OCI-LY1 (cell line): ENCODE measurements at regions not wholly inside any gene's neighbourhood (a gene's known extent, or its start where the extent isn't known, plus 50 kb on each side); places are given as distances from the start of the nearest gene placed in this dataset.

ENCODE experiments used
- H2AFZ ChIP-seq: fragments of 200-600 bp; sonication (generic), shearing (Covaris generic); 2 replicates; pipeline ENCODE4 v1.6.0; 2014; ENCODE audit warnings: antibody characterized with exemption, mild to moderate bottlenecking, low read length
- H3F3A ChIP-seq: fragments of 200-600 bp; sonication (generic), shearing (Covaris generic); 2 replicates; pipeline ENCODE4 v1.6.0; 2014; ENCODE audit warnings: mild to moderate bottlenecking, antibody characterized with exemption, low read length, moderate library complexity; ENCODE audit not compliant: insufficient read depth
- H3K27ac ChIP-seq: fragments of 200-600 bp; sonication (generic); 2 replicates; pipeline ENCODE4 v1.5.1; 2014; ENCODE audit warnings: low read length, mixed run types, mild to moderate bottlenecking, low read depth; ENCODE audit not compliant: poor library complexity, severe bottlenecking
- H3K27me3 ChIP-seq: fragments of 200-600 bp; sonication (generic); 2 replicates; pipeline ENCODE4 v1.6.0; 2014; ENCODE audit warnings: antibody characterized with exemption, mild to moderate bottlenecking, low read length, moderate library complexity; ENCODE audit not compliant: insufficient read depth
- H3K36me3 ChIP-seq: fragments of 200-600 bp; sonication (generic); 2 replicates; pipeline ENCODE4 v1.6.1; 2014; ENCODE audit warnings: mild to moderate bottlenecking, antibody characterized with exemption, low read length, moderate library complexity, mixed read lengths; ENCODE audit not compliant: insufficient read depth
- H3K4me1 ChIP-seq: fragments of 200-600 bp; sonication (generic); 2 replicates; pipeline ENCODE4 v1.5.1; 2014; ENCODE audit warnings: mild to moderate bottlenecking, low read length, moderate library complexity; ENCODE audit not compliant: insufficient read depth, severe bottlenecking
- H3K4me2 ChIP-seq: fragments of 200-600 bp; sonication (generic), shearing (Covaris generic); 2 replicates; pipeline ENCODE4 v1.6.1; 2014; ENCODE audit warnings: low read length
- H3K4me3 ChIP-seq: fragments of 200-600 bp; sonication (generic); 2 replicates; pipeline ENCODE4 v1.5.1; 2014; ENCODE audit warnings: low read length, low read depth, mild to moderate bottlenecking, mixed read lengths; ENCODE audit not compliant: poor library complexity, severe bottlenecking
- H3K79me2 ChIP-seq: fragments of 200-600 bp; shearing (Covaris generic); 2 replicates; pipeline ENCODE4 v1.6.1; 2016; ENCODE audit warnings: mixed run types, low read length, mixed read lengths; ENCODE audit not compliant: insufficient read depth
- H3K9ac ChIP-seq: fragments of 200-600 bp; sonication (generic), shearing (Covaris generic); 2 replicates; pipeline ENCODE4 v1.6.1; 2014; ENCODE audit warnings: mild to moderate bottlenecking, low read length, mixed read lengths
- H3K9me2 ChIP-seq: fragments of 200-600 bp; sonication (generic), shearing (Covaris generic); 2 replicates; pipeline ENCODE4 v1.6.1; 2014; ENCODE audit warnings: low read depth, mild to moderate bottlenecking, low read length, mixed read lengths
- H3K9me3 ChIP-seq: fragments of 200-600 bp; shearing (Covaris generic); 2 replicates; pipeline ENCODE4 v1.6.1; 2014; ENCODE audit warnings: low read length, mixed read lengths
- H4K20me1 ChIP-seq: fragments of 200-600 bp; sonication (generic), shearing (Covaris generic); 2 replicates; pipeline ENCODE4 v1.6.0; 2016; ENCODE audit warnings: mild to moderate bottlenecking, low read length; ENCODE audit not compliant: insufficient read depth
- EZH2 ChIP-seq: fragments of 200-600 bp; sonication (generic), shearing (Covaris generic); IDR thresholded peaks from 2 replicates; pipeline ENCODE4 v1.8.0; 2017; ENCODE audit warnings: borderline replicate concordance, mixed run types, mild to moderate bottlenecking, antibody characterized with exemption, low read length, moderate library complexity, mixed read lengths
- TF ChIP-seq, protein P1 (sequence below): fragments of 200-600 bp; sonication (generic), shearing (Covaris generic); IDR thresholded peaks from 2 replicates; pipeline ENCODE4 v1.5.1; 2017; ENCODE audit warnings: mild to moderate bottlenecking, antibody characterized with exemption, low read length, moderate library complexity, mixed read lengths

DNA sequence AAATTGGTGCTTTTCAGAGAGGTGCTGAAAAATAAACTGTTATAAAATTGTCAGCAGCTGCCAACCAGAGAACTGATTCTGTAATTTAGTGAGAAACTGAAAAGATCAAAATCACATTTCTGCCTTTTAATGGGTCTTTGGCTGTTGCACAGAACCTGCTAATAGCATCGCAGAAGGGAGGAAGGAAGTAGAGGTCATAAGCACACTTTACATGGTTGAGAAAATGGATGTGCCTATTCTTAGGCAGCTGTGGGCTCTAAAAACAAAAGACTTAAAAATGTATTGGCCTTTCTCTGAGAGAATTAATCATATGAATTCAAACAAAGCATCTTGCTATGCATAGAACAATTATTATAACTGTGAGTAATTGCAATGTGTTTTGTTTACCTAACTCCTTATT is 1186.9 kb downstream of the DSC3 start:
- Histone ChIP-seq H3K27ac (no peak overlapping the region), H3K36me3 (no peaks in the 10 kb centered on the region), H2AFZ (no peak overlapping the region), H3K9me2 (no peaks in the 10 kb centered on the region), H4K20me1 (no peaks in the 10 kb centered on the region), H3K79me2 (no peaks in the 10 kb centered on the region), H3K27me3 (no peaks in the 10 kb centered on the region), H3K4me3 (no peak overlapping the region), H3F3A (no peaks in the 10 kb centered on the region), H3K4me1 (no peaks in the 10 kb centered on the region), H3K9ac (no peak overlapping the region), H3K9me3 (no peaks in the 10 kb centered on the region), H3K4me2 (no peak overlapping the region)
- TF ChIP-seq EZH2 = no peak
- TF ChIP-seq, protein P1, sequence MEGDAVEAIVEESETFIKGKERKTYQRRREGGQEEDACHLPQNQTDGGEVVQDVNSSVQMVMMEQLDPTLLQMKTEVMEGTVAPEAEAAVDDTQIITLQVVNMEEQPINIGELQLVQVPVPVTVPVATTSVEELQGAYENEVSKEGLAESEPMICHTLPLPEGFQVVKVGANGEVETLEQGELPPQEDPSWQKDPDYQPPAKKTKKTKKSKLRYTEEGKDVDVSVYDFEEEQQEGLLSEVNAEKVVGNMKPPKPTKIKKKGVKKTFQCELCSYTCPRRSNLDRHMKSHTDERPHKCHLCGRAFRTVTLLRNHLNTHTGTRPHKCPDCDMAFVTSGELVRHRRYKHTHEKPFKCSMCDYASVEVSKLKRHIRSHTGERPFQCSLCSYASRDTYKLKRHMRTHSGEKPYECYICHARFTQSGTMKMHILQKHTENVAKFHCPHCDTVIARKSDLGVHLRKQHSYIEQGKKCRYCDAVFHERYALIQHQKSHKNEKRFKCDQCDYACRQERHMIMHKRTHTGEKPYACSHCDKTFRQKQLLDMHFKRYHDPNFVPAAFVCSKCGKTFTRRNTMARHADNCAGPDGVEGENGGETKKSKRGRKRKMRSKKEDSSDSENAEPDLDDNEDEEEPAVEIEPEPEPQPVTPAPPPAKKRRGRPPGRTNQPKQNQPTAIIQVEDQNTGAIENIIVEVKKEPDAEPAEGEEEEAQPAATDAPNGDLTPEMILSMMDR = no peak

GRCh38 chr18:29853126-29853525 is 1189.4 kb downstream of the DSC3 start:
- no peaks in the 10 kb centered on the region for H3K79me2 ChIP-seq
- no peak overlapping the region for H3K4me3 ChIP-seq
- no peak overlapping the region for H3K9ac ChIP-seq
- H3K4me2 ChIP-seq = no peak overlapping the region
- no peak overlapping the region for H3K27ac ChIP-seq
- no peaks in the 10 kb centered on the region for H3K36me3 ChIP-seq
- H3K4me1 ChIP-seq = no peaks in the 10 kb centered on the region
- no peaks in the 10 kb centered on the region for H3K9me2 ChIP-seq
- no peak overlapping the region for H2AFZ ChIP-seq
- H4K20me1 ChIP-seq = no peaks in the 10 kb centered on the region
- H3F3A ChIP-seq = no peaks in the 10 kb centered on the region
- no peaks in the 10 kb centered on the region for H3K9me3 ChIP-seq
- H3K27me3 ChIP-seq = no peaks in the 10 kb centered on the region
- no peak for TF ChIP-seq EZH2
- TF ChIP-seq, protein P1 = no peak

- Histone ChIP-seq H3K4me2 (no peak overlapping the region), H3K4me3 (no peak overlapping the region), H3K9ac (no peak overlapping the region), H3K27ac (no peak overlapping the region), H3K36me3 (no peaks in the 10 kb centered on the region), H2AFZ (no peak overlapping the region), H3K27me3 (no peaks in the 10 kb centered on the region), H3K4me1 (no peaks in the 10 kb centered on the region), H4K20me1 (no peaks in the 10 kb centered on the region), H3K9me3 (no peaks in the 10 kb centered on the region), H3K9me2 (no peaks in the 10 kb centered on the region), H3K79me2 (no peaks in the 10 kb centered on the region), H3F3A (no peaks in the 10 kb centered on the region)
- TF ChIP-seq EZH2 = no peak
- TF ChIP-seq, protein P1 = no peak
Measured at GRCh38 chr18:29849144-29849543, 1193.4 kb downstream of the DSC3 start.
